ENCODE measurements at regions not wholly inside any gene's neighbourhood (a gene's known extent, or its start where the extent isn't known, plus 50 kb on each side); places are given as distances from the start of the nearest gene placed in this dataset.
"Not testable (repeated sequence)": the region's sequence is repeated elsewhere in the genome, so short reads cannot be mapped to it uniquely, and the experiment has no call there.

DNA sequence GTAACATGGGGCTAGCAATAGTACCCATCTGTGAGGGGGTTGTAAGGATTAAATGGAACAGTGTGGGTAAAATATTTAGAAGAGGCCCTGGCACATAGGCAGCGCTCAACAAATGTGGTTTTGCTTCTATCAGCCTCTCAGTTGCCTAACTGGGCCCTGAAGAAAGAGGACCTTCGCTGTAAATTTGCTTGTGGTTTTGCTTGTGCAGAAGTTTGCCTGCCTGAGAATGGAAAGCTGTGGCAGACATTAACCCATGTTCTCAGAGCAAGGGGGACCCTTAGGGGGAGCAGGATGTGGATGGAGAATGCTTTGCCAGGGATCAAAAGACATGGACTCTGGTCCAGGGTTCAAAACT lies 160.1 kb downstream of the BRMS1L start:
- DNase-seq: no peak

DNA sequence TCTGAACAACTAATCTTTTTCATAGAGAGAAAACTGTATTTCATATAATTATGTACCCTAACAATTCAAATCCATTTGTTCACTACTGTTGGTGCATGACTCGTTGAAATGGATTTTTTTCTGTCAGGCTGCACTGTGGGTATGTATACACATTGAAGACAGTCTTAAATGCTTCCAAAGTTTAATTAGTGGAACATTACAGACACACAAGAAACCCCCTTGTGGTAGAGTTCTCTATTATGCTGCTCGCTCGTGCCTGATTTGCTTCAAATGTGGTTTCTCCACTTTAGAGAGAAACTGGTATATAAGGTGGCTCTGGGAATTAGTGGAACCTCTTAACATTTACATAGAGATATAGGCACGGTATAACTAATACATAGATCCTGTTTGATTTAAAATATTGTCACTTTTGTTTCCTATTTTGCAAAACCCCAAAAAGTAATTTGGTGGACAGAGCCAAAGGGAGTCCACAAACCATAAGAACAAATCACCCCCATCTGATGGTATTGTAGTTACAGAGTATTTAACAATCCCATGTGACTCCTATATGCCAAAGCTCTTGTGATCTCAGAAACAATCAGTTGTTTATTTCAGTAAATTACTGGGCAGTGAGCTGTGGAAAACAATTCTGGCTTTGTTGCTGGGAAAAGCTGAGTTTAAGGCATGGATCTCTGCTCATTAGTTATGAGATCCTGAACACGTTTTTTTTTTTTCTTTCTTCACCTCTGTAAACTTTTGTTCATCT lies 159.5 kb downstream of the BRMS1L start:
- DNase-seq: no peak

DNA sequence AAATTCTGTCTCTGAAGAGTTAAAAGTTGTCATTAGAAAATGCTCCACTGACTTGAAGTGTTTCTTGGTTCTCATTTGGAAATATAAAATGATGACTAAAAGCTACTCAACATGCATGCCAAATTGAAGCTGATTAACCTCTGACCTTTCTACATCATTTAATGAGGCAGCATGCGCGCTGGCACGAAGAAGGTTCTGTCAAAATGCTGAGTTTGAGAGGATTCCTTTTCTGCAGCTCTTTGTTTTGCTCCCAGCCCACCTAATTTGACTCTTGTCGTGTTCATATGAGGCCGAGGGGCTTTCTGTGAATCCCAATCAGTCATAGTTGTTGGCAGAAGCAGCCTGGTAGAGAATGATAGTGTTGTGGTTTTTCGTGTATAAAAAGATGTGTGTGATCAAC lies 153.4 kb downstream of the BRMS1L start:
- no peak for DNase-seq

DNA sequence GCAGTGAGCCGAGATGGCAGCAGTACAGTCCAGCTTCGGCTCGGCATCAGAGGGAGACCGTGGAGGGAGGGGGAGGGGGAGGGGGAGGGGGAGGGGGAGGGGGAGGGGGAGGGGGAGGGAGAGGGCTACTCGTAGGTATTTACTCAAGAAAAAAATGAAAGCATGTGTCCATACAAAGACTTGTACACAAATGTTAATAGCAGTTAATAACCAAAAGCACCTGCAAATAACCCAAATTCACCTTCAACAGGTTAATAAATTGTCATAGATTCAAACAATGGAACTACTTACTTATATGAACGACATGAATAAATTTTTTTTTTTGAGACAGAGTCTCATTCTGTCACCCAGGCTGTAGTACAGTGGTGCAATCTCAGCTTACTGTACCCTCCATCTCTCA lies 152.4 kb downstream of the BRMS1L start:
- DNase-seq: no peak

DNA sequence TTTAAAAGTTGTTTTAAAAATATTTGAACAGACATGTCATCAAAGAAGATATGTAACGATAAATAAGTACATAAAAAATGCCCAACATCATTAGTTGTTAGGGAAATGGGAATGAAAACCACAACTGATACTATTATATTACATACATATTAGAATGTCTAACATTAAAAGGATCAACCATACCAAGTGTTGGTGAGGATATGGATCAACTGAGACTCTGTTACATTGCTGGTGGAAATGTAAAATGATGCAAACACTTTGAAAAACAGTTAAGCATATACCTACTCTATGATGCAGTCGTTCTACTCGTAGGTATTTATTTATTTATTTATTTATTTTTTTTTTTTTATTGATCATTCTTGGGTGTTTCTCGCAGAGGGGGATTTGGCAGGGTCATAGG lies 149.7 kb downstream of the BRMS1L start:
- no peak for DNase-seq

DNA sequence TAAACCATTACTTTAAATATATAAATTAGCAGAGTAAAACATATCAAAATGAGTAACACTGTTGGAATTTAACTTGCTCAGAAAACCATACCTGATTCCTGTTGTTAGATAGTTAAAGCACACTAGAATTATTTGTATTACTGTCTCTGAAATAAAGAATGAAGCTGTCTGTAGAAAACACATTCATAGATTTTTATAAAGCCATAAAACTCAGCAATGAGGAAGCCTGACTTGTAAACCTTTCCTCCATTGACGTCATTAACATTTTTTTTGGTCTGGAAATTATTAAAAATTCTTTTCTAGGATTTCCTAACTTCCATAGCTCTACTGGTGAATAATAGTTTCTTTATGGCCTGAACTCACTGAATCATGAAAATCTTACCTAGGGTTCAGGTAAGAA lies 147.6 kb downstream of the BRMS1L start:
- no peak for DNase-seq

DNA sequence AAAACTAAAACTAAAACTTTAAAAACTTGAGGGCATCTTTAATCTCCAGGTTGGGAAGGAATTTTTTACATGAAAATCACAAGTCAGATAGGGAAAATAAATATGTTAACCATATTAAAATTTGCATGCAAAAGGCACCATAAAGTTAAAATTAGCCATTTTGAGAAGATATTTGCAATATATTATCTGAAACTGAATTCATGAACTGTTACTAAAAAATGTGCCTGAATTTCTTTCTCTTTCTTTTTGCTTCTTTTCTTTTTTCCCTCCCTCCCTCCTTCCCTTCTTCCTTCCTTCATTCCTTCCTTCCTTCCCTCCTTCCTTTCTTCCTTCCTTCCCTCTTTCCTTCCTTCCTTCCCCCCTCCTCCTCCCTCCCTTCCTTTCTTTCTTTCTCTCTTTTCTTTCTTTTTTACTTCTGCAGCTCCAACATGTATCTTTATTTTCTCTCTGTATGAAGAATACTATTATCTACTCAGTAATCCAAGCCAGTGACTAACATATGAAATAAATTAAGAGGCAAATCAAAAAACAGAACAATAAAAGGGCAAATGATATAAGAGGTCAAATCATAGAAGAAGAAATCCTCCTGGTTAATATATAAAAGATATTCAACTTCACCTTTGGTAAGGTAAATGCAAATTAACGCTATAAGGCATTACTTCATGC lies 146.0 kb downstream of the BRMS1L start:
- no peak for DNase-seq

DNA sequence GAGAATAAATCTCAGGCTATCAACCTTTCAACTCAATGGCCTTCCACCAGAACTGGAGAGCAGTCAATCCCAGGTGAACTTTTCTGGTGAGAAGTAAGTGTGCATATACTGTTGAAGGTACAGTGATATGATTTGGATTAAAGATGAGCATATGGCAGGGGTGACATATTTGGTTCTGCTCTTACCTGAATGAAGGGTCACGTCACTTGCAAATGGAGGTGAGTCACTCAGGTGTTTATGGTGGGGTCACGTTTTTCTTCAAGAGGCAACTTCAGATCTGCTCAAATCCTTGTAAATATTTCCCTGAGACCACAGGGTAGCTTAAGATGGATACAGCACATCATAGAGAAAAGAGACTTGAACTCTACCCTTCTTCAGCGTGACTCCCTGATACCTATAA lies 143.2 kb downstream of the BRMS1L start:
- no peak for DNase-seq

DNA sequence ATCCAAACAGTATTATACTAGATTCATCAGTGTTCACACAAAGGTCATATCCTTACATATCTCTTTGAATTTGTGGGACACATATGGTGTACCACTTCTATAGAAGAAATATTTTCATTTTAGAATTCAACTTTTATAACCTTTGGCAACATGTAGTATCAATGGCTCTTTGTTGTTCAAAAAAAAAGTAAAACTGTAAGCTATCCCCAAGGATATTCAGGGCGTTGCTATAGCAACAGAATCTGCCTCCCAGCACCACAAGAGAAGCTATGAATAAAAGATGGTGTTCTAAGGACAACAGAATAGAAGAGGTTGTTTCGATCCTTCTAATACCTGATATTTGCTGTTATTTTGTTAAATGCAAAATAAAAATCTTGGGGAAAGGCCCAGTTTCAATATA lies 139.3 kb downstream of the BRMS1L start:
- peak; percentile 7 for DNase-seq

DNA sequence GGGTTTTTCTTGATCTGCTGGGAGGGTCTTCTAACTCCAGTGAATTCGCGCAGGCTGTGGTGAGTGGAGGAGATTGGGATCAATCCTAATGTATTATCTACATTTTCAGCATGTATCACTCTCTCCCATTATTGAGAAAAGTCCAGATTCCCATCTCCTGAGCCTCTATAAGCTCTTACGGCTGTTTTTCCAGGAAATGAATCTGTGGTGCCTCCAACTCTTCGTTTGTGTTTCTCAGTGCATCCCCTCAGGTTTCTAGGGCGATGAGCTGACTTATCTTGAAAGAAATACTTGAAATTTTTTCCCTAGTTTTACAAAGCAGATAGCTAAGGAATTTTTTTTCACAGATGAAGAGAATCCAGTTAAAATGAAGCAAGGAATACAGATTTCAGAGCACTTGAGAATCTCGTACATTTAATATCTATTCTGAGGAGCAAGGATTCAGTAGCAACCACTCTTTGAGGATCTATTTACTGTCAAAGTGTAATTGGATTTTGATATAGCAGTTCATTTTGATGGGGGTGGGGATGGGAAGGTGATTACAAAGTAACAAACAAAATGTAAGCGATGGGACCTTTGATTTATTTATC lies 138.7 kb downstream of the BRMS1L start:
- no peak for DNase-seq

DNA sequence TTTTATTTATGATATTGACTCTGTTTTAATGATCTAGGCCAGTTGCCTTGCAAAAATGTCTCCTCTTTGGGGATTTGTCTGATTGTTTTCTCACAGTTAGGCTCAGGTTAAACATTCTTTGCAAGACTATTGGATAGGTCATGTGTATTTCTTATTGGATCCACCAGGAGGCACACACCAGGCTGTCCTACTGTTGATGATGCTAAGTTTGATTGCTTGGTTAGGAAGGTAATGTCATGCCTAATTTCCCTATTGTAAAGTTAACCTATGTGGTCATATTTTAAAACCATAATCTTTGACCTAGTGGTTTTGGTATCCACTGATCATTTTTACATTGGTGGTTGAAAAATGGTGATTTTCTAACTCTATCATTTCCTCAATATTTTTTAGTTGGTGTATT lies 137.1 kb downstream of the BRMS1L start:
- DNase-seq: no peak

DNA sequence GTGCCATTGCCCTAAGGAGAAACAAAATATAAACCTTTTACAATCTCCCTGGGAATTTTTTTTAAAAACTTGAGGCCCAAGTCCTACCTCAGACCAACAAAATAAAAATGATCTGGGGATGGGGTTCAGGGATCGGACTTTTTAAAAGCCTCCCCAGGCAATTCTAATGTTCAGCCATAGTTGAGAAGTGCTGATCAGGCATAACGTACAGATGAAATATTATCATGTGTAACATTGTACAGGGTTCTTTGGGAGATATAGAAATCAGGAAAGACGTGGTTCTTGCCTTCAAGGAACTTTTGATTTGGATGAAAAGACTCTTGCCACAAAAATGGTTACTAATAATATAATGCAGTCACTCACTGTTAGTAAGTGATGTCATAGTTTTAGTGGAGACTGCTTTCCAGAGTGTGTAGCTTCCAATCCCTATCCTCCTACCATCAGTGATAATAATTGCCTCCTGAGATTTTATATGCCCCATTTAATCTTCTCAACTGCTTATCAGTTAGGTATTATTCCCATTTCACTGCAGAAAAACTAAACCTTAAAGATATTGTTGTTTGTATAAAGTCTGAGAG lies 135.6 kb downstream of the BRMS1L start:
- DNase-seq: no peak

DNA sequence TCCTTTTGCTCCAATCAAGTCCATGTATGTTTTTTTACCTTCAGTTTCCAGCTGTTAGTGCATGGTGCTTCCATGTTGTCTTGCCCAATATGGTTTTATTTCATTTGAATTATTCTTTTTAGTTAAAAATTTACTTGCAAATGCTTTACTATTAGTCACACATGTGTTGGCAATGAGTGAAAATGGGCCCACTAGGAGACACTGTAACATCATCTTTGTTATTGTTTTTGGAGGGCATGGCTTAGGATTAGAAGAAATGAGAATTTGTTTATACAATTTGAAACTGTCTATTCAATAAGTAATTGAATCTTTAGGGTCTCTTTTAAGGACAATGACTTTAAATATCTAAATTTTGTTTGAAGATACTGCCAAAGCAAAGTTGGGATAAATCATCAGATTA lies 133.7 kb downstream of the BRMS1L start:
- peak; percentile 6 for DNase-seq

DNA sequence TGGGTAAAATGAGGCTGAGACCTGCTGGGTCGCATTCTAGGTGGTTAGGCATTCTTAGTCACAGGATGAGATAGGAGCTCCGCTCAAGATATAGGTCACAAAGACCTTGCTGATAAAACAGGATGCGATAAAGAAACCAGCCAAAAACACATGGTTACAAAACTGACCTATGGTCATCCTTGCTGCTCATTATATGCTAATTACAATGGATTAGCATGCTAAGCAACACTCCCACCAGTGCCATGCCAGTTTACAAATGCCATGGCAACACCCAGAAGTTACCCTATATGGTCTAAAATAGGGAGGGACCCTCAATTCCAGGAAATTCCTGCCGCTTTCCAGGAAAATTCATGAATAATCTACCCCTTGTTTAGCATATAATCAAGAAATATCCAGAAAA lies 132.4 kb downstream of the BRMS1L start:
- no peak for DNase-seq

DNA sequence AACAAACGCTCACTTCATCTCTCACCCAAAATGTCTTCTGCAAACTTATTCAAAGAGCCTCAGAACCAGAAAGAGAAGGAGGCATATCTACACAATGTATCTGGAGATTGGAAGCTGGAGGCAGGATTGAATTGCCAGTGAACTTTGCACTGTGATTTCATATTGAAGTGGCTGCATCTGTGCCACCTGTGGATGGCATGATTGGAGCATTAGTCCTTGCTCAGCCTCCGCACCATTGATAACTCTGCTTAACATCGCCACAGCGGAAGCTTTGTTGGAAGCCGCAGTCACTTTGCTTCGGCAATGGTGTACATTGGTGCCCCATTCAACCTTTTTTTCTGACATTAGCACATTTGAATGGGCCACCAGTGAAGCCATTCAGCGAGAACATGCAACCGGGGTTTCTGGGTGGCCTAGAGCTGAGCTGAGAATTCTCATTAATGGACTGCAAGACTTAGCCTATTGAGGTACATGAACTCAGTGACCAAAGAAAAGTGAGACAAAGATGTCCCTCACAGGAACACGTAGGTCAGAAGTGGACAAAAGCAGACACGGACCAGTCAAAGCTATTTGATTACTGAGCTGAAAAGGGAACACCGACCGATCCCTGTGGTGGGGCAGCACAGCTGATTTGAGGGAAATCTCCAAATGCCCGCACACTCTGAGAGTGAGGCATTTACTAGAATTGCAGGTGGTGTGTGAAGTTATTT lies 130.4 kb downstream of the BRMS1L start:
- no peak for DNase-seq

DNA sequence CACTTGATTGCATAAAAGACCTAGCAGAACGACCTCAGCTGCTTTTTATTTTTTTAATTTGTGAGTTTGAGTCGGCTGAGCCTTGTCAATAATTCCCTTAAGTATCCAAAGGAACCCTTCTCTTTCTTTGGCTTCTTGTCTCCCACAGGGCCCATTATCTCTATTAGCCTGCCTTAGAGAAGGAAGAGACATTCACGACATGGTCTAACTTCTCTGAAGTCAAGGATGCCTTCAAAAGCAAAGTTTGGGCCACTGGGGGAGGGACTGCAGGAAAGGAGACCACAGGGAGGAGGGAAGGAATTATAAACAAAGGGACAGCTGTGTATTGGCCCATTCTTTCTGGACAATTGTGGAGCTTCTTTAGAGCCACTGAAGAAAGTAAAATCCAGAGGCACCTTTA lies 126.4 kb downstream of the BRMS1L start:
- DNase-seq: no peak

DNA sequence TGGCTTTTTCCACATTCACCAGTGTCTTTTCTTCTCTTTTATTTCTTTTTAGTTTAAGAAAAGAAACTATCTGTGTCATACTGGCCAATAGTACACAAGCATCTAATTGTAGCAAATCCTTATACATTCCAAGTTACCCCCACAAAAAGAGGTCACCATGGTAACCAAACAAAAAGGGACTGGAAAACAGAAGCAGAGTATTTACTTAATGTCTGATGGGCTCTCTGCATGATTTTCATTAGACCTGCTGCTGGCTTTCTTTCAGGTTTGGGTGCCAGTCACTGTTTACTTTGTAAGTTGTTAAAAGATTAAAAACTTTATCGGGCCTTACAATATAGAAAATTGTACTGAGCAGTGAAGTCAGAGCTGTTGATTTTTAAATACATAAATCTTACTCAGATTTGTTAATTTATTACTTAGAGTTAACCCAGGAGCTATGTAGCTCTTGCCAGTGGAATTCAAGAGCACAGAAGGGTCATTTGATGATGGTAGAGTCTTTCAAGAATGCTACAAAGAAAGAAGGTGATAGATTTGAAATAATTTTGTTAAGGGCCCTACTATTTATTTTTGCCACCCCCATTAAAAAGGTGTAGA lies 123.9 kb downstream of the BRMS1L start:
- DNase-seq: peak; percentile 85

DNA sequence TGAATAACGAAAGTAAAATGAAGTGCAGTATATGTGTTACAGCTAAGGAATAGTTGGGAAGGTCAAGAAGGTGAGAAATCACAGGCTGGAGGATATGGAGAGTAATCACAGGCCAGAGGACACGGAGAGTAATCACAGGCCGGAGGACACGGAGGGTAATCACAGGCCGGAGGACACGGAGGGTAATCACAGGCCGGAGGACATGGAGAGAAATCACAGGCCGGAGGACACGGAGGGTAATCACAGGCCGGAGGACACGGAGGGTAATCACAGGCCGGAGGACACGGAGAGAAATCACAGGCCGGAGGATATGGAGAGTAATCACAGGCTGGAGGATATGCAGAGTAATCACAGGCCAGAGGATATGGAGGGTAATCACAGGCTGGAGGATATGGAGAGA lies 121.8 kb downstream of the BRMS1L start:
- DNase-seq: not testable (repeated sequence)

DNA sequence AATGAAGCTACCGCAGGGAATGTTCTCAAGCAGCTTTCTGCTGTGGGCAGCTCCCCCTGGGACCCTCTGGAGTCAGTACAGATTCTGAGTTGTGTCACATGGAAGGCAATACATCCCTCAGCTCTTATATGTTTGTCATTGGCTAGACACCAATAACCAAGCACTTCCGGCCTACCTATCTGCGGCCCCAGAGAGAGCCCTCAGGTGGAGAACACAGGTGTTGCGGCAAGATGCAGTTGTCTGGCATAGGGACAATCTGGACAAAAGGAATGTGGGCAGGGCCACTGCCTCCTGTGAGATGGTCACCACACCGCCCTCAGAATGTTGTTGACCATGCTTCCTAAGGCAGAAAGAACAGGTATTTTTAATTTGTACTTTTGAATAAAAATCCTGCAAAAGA lies 118.7 kb downstream of the BRMS1L start:
- peak; percentile 21 for DNase-seq

DNA sequence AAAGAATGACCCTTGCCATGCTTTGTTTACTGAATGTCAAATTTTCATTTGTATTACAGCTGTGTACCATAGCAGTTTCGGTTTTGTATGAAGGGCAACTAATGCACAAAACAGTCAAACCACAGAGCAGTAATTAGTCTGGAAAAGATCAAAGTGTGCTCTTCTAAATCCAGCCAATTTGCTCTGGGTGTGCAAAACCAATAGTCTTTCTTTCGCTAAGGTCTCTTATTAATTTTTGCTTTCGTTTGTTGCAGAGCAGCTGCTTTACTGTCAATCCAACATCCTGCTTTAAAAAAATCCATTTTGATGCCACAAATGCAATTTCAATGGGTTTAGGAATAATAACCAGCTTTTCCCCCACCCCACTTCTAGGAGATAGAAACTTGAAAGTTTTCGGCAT lies 114.2 kb downstream of the BRMS1L start:
- peak; percentile 45 for DNase-seq

DNA sequence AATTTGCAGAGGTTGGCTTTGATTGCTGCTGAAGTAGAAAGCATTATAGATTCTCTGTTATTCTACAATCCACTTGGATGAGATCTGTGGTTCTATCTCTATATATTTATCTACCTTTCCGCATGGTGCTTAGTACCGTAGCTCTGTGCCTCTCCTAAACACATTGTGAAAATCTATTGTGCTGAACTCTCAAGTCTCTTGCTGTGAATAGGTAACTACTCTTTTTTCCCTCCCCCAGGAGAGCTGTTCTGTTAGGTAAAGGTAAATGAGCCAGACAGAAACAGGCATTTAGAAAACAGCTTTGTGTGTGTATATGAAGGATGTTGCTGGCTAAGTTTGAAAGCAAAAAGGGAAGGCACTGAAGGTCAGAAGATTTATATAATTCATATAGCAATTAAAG lies 112.6 kb downstream of the BRMS1L start:
- DNase-seq: no peak

DNA sequence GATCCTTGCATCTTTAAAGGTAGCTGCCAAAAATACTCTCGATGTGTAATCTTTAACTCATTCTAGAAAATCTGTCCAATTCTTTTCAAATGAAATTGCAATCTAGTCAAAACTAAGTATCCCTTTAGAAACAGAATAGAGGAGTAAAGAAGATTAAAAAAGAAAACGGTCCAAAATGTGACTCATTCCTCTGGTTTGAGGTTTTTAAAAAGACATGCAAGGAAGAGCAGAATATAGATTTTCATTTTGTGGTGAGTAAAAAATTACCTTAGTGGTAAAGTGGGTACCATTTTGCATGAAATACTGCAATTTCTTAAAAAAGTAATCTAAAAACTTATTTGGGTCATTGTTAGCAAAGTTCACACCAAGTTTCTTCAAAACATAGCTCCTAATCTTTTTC lies 108.4 kb downstream of the BRMS1L start:
- no peak for DNase-seq

DNA sequence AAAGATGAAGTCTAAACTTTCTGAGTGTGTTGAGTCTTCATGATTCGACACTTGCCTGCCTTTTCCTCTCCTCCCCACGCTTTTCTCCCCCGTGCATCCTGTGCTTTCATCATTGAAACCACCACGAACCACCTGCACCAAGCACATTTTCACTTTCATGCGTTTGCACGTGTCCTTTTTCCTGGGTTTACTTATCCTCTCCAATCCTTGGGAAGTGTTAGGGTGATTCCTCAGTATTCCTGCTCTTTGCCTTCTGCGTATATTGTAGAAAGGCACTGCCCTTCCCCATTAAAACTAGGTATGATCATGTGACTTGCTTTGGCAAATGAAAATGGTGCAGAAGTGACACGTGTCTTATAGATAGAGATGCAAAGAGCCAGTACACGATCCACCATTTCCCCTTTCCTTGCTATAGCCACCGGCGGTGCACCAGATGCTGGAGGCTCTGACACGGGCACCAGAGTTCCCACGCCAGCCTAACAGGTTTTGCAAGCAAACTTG lies 106.6 kb downstream of the BRMS1L start:
- peak; percentile 88 for DNase-seq
